ENCODE measurements at regions not wholly inside any gene's neighbourhood (a gene's known extent, or its start where the extent isn't known, plus 50 kb on each side); places are given as distances from the start of the nearest gene placed in this dataset.

GRCh38 chr5:118321081-118321480, 667.3 kb downstream of the DTWD2 start:
- H3K4me3 ChIP-seq: no peak overlapping the region
- no peak overlapping the region for H3K9ac ChIP-seq (ENCODE audit: control insufficient read depth, insufficient read depth, low read length)
- no peaks in the 10 kb centered on the region for H3K4me1 ChIP-seq (ENCODE audit: control insufficient read depth, insufficient read depth, low read length)
- 47% methylated on average over 2 of the region's 2 CpGs for WGBS (ENCODE audit: insufficient coverage, insufficient replicate concordance, low lambda C conversion rate, missing lambda C conversion rate)
- H3K27ac ChIP-seq (ENCODE audit: control insufficient read depth, insufficient read depth): no peak overlapping the region
- no peak for ATAC-seq
- no peak overlapping the region for H2AFZ ChIP-seq (ENCODE audit: control insufficient read depth, low read depth, low read length)
- ChIA-PET SMC1A (ENCODE audit: uncharacterized antibody, unreplicated experiment) (no interaction called here), CTCF (no interaction called here), POLR2A (no interaction called here), RAD21 (ENCODE audit: unreplicated experiment) (no interaction called here)
- in situ Hi-C loops (cut with MboI) (no loop called here), intact Hi-C loops (cut with micrococcal nuclease; ENCODE audit: unreplicated experiment) (no loop called here)
- no peaks in the 10 kb centered on the region for H3K36me3 ChIP-seq (ENCODE audit: control insufficient read depth in 2 of 2, insufficient read depth in 2 of 2, low read length in 1 of 2)
- no peaks in the 10 kb centered on the region for H3K79me2 ChIP-seq (ENCODE audit: control insufficient read depth, insufficient read depth, low read length)
- H3K9me3 ChIP-seq (replicated peaks; ENCODE audit: control insufficient read depth, insufficient read depth, low read length): no peaks in the 10 kb centered on the region
- no peak for FAIRE-seq
- no peak overlapping the region for H3K4me2 ChIP-seq (ENCODE audit: control insufficient read depth, insufficient read depth)
- no peaks in the 10 kb centered on the region for H4K20me1 ChIP-seq (ENCODE audit: control insufficient read depth, insufficient read depth)
- no peaks in the 10 kb centered on the region for H3K27me3 ChIP-seq (replicated peaks in 1 of 2; ENCODE audit: control insufficient read depth in 2 of 2, insufficient read depth in 2 of 2, low read length in 1 of 2)
- BruUV-seq (replicated peaks): no TSS peak
- no peak for DNase-seq (ENCODE audit: low read depth, low spot score)
- TF ChIP-seq E4F1 (IDR thresholded peaks at IDR 0.05; ENCODE audit: borderline replicate concordance, partially characterized antibody) (no peak), HCFC1 (IDR thresholded peaks at IDR 0.05; ENCODE audit: low read length) (no peak), HDAC6 (IDR thresholded peaks at IDR 0.05; ENCODE audit: unreplicated experiment) (no peak), ESRRA (IDR thresholded peaks at IDR 0.05; ENCODE audit: low read length) (no peak), ZNF592 (IDR thresholded peaks at IDR 0.05) (no peak), SMC3 (IDR thresholded peaks at IDR 0.05; ENCODE audit: borderline replicate concordance, low read length) (no peak), CREM (IDR thresholded peaks at IDR 0.05; ENCODE audit: low read depth) (no peak), HDGF (IDR thresholded peaks at IDR 0.05) (no peak), YBX1 (IDR thresholded peaks at IDR 0.05) (no peak), SREBF1 (IDR thresholded peaks at IDR 0.05; ENCODE audit: low read length) (no peak), NBN (IDR thresholded peaks at IDR 0.05) (no peak), SMAD5 (IDR thresholded peaks at IDR 0.05; ENCODE audit: low read depth) (no peak), MYB (IDR thresholded peaks at IDR 0.05; ENCODE audit: borderline replicate concordance, low read depth, low read length) (no peak), ZNF274 (IDR thresholded peaks at IDR 0.05; ENCODE audit: insufficient read depth, insufficient read length) (no peak)
- TF ChIP-seq, protein P1, sequence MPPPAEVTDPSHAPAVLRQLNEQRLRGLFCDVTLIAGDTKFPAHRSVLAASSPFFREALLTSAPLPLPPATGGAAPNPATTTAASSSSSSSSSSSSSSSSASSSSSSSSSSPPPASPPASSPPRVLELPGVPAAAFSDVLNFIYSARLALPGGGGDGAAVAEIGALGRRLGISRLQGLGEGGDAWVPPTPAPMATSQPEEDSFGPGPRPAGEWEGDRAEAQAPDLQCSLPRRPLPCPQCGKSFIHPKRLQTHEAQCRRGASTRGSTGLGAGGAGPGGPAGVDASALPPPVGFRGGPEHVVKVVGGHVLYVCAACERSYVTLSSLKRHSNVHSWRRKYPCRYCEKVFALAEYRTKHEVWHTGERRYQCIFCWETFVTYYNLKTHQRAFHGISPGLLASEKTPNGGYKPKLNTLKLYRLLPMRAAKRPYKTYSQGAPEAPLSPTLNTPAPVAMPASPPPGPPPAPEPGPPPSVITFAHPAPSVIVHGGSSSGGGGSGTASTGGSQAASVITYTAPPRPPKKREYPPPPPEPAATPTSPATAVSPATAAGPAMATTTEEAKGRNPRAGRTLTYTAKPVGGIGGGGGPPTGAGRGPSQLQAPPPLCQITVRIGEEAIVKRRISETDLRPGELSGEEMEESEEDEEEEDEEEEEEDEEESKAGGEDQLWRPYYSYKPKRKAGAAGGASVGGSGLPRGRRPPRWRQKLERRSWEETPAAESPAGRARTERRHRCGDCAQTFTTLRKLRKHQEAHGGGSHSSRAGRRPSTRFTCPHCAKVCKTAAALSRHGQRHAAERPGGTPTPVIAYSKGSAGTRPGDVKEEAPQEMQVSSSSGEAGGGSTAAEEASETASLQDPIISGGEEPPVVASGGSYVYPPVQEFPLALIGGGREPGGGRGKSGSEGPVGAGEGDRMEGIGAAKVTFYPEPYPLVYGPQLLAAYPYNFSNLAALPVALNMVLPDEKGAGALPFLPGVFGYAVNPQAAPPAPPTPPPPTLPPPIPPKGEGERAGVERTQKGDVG (CRISPR knock-in tag; IDR thresholded peaks at IDR 0.05): no peak
- TF ChIP-seq, protein P2, sequence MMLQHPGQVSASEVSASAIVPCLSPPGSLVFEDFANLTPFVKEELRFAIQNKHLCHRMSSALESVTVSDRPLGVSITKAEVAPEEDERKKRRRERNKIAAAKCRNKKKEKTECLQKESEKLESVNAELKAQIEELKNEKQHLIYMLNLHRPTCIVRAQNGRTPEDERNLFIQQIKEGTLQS (IDR thresholded peaks at IDR 0.05; ENCODE audit: borderline replicate concordance, extremely low read depth, low read depth, low read length): no peak

Measured in GM12878 (cell line).